ENCODE measurements at regions not wholly inside any gene's neighbourhood (a gene's known extent, or its start where the extent isn't known, plus 50 kb on each side); places are given as distances from the start of the nearest gene placed in this dataset.
"Not testable (repeated sequence)": the region's sequence is repeated elsewhere in the genome, so short reads cannot be mapped to it uniquely, and the experiment has no call there.

- no peak for TF ChIP-seq CTCF (IDR thresholded peaks at IDR 0.05; ENCODE audit: control extremely low read depth, extremely low read depth, low read depth, missing control alignments)
- ChIA-PET POLR2A (interaction anchor here (0.5 kb wide), 1 partner anchor 255 kb away, joined by 5 read pairs; no protein-coding TSS in a partner anchor), CTCF (interaction anchor here (1.7 kb wide), 1 partner anchor 18 kb away, joined by 4 read pairs; no protein-coding TSS in a partner anchor)
These were observed 127.5 kb upstream of the TNPO1 start for GRCh38 chr5:72688916-72689315.

GRCh38 chr5:72687288-72687687 is 129.2 kb upstream of the TNPO1 start:
- CTCF ChIA-PET, result interaction anchor here (1.3 to 2.3 kb wide), 2 partner anchors 20 to 23 kb away, joined by 3 to 5 read pairs; no protein-coding TSS in a partner anchor
- DNase-seq (ENCODE audit: extremely low spot score), result no peak
- POLR2A ChIA-PET, result no interaction called here
- no peak for TF ChIP-seq CTCF (IDR thresholded peaks at IDR 0.05; ENCODE audit: control extremely low read depth, extremely low read depth, low read depth, missing control alignments)

More at GRCh38 chr5:72688916-72689315, 127.5 kb upstream of the TNPO1 start:
- DNase-seq (ENCODE audit: extremely low spot score), result no peak

- TF ChIP-seq CTCF (IDR thresholded peaks at IDR 0.05; ENCODE audit: control extremely low read depth, extremely low read depth, low read depth, missing control alignments), result no peak
- POLR2A ChIA-PET, result no interaction called here
- CTCF ChIA-PET, result no interaction called here
- no peak for DNase-seq (ENCODE audit: extremely low spot score)
These were observed 133.9 kb upstream of the TNPO1 start for GRCh38 chr5:72682561-72682960.

GRCh38 chr5:72681781-72682180 is 134.7 kb upstream of the TNPO1 start:
- TF ChIP-seq CTCF (IDR thresholded peaks at IDR 0.05; ENCODE audit: control extremely low read depth, extremely low read depth, low read depth, missing control alignments), result no peak
- ChIA-PET POLR2A (no interaction called here), CTCF (no interaction called here)
- DNase-seq (ENCODE audit: extremely low spot score), result no peak

GRCh38 chr5:72677447-72677846 is 139.0 kb upstream of the TNPO1 start:
- CTCF ChIA-PET, result no interaction called here
- POLR2A ChIA-PET, result no interaction called here
- no peak for TF ChIP-seq CTCF (IDR thresholded peaks at IDR 0.05; ENCODE audit: control extremely low read depth, extremely low read depth, low read depth, missing control alignments)
- no peak for DNase-seq (ENCODE audit: extremely low spot score)

- CTCF ChIA-PET; DNase-seq (ENCODE audit: extremely low spot score); POLR2A ChIA-PET: not testable (repeated sequence)
These were observed 139.6 kb upstream of the TNPO1 start for GRCh38 chr5:72676831-72677230.

- DNase-seq (ENCODE audit: extremely low spot score), result no peak
- ChIA-PET CTCF (interaction anchor here (1.6 kb wide), 1 partner anchor 13 kb away, joined by 3 read pairs; no protein-coding TSS in a partner anchor), POLR2A (no interaction called here)
- TF ChIP-seq CTCF (IDR thresholded peaks at IDR 0.05; ENCODE audit: control extremely low read depth, extremely low read depth, low read depth, missing control alignments), result no peak
These were observed 142.8 kb upstream of the TNPO1 start for GRCh38 chr5:72673623-72674022.

Measured in GM10248 (cell line).